A172 (cell line): ENCODE measurements at regions not wholly inside any gene's neighbourhood (a gene's known extent, or its start where the extent isn't known, plus 50 kb on each side); places are given as distances from the start of the nearest gene placed in this dataset.

ENCODE experiments used
- DNase-seq: peaks from one replicate; pipeline ENCODE4 v3.0.0-alpha.2; 2015; ENCODE audit warnings: low spot score

- DNase-seq = no peak
Measured at GRCh38 chr2:129067070-129067469, 748.4 kb upstream of the HS6ST1 start.

- no peak for DNase-seq
Measured at GRCh38 chr2:129067953-129068352, 749.3 kb upstream of the HS6ST1 start.

GRCh38 chr2:129068543-129068942 is 749.9 kb upstream of the HS6ST1 start:
- DNase-seq = no peak

GRCh38 chr2:129069875-129070594 is 751.4 kb upstream of the HS6ST1 start:
- DNase-seq = no peak

GRCh38 chr2:129070663-129071062 is 752.0 kb upstream of the HS6ST1 start:
- no peak for DNase-seq

- DNase-seq = no peak
Measured at GRCh38 chr2:129071531-129071930, 752.9 kb upstream of the HS6ST1 start.

- DNase-seq = no peak
Measured at GRCh38 chr2:129074298-129074920, 755.7 kb upstream of the HS6ST1 start.

- no peak for DNase-seq
Measured at GRCh38 chr2:129078548-129078947, 759.9 kb upstream of the HS6ST1 start.

- DNase-seq = no peak
Measured at GRCh38 chr2:129080715-129081476, 762.2 kb upstream of the HS6ST1 start.

- DNase-seq = no peak
Measured at GRCh38 chr2:129085386-129085785, 766.7 kb upstream of the HS6ST1 start.

GRCh38 chr2:129087133-129087813 is 768.6 kb upstream of the HS6ST1 start:
- no peak for DNase-seq

GRCh38 chr2:129091620-129092019 is 773.0 kb upstream of the HS6ST1 start:
- no peak for DNase-seq

- DNase-seq = no peak
Measured at GRCh38 chr2:129092956-129093355, 774.3 kb upstream of the HS6ST1 start.

- no peak for DNase-seq
Measured at GRCh38 chr2:129101186-129101585, 782.5 kb upstream of the HS6ST1 start.

GRCh38 chr2:129103936-129104878 is 785.5 kb upstream of the HS6ST1 start:
- DNase-seq = no peak

- no peak for DNase-seq
Measured at GRCh38 chr2:129112181-129112580, 793.5 kb upstream of the HS6ST1 start.

- no peak for DNase-seq
Measured at GRCh38 chr2:129113776-129114175, 795.1 kb upstream of the HS6ST1 start.

- DNase-seq = no peak
Measured at GRCh38 chr2:129117434-129117833, 798.8 kb upstream of the HS6ST1 start.

GRCh38 chr2:129118296-129118695 is 799.6 kb upstream of the HS6ST1 start:
- no peak for DNase-seq

GRCh38 chr2:129129087-129129486 is 810.4 kb upstream of the HS6ST1 start:
- no peak for DNase-seq
